Left renal cortex interstitium (tissue), 4 donors: ENCODE measurements at regions not wholly inside any gene's neighbourhood (a gene's known extent, or its start where the extent isn't known, plus 50 kb on each side); places are given as distances from the start of the nearest gene placed in this dataset.
"Not testable (repeated sequence)": the region's sequence is repeated elsewhere in the genome, so short reads cannot be mapped to it uniquely, and the experiment has no call there.

Experiments used
- DNase-seq, 4 donors: peaks; one replicate each; pipeline ENCODE4 v3.0.0-alpha.2; 2013; ENCODE audit warnings: low read depth in 4 of 4, low spot score in 2 of 4, missing footprints in 1 of 4

GRCh38 chr20:4441871-4442270, 192.8 kb upstream of the ADRA1D start:
- no peak for DNase-seq

GRCh38 chr20:4441191-4441590, 192.1 kb upstream of the ADRA1D start:
- DNase-seq: no peak

- no peak for DNase-seq
Observed at GRCh38 chr20:4439461-4439860, 190.4 kb upstream of the ADRA1D start.

- no peak for DNase-seq
Observed at GRCh38 chr20:4437131-4437530, 188.0 kb upstream of the ADRA1D start.

- DNase-seq: no peak
Observed at GRCh38 chr20:4435671-4436455, 186.8 kb upstream of the ADRA1D start.

GRCh38 chr20:4435225-4435624, 186.1 kb upstream of the ADRA1D start:
- no peak for DNase-seq

GRCh38 chr20:4434681-4435080, 185.6 kb upstream of the ADRA1D start:
- DNase-seq: no peak

GRCh38 chr20:4431446-4431845, 182.4 kb upstream of the ADRA1D start:
- no peak for DNase-seq

GRCh38 chr20:4430826-4431225, 181.7 kb upstream of the ADRA1D start:
- DNase-seq: not testable (repeated sequence)

- DNase-seq: no peak
Observed at GRCh38 chr20:4427940-4428586, 179.0 kb upstream of the ADRA1D start.

- DNase-seq: no peak
Observed at GRCh38 chr20:4418141-4418540, 169.1 kb upstream of the ADRA1D start.

GRCh38 chr20:4415281-4415680, 166.2 kb upstream of the ADRA1D start:
- no peak for DNase-seq

- DNase-seq: no peak
Observed at GRCh38 chr20:4413314-4414049, 164.4 kb upstream of the ADRA1D start.

GRCh38 chr20:4412216-4412615, 163.1 kb upstream of the ADRA1D start:
- DNase-seq: no peak

- DNase-seq: no peak
Observed at GRCh38 chr20:4411744-4412143, 162.7 kb upstream of the ADRA1D start.

- DNase-seq: no peak
Observed at GRCh38 chr20:4406627-4407026, 157.5 kb upstream of the ADRA1D start.

GRCh38 chr20:4401601-4402000, 152.5 kb upstream of the ADRA1D start:
- DNase-seq: no peak

GRCh38 chr20:4384961-4385360, 135.9 kb upstream of the ADRA1D start:
- DNase-seq: no peak

- DNase-seq: no peak
Observed at GRCh38 chr20:4383961-4384360, 134.9 kb upstream of the ADRA1D start.

- DNase-seq: peak in 2 of 4 donors; percentile 28 to 32
Observed at GRCh38 chr20:4375881-4376280, 126.8 kb upstream of the ADRA1D start.

GRCh38 chr20:4373454-4373853, 124.4 kb upstream of the ADRA1D start:
- no peak for DNase-seq
